ENCODE measurements at regions not wholly inside any gene's neighbourhood (a gene's known extent, or its start where the extent isn't known, plus 50 kb on each side); places are given as distances from the start of the nearest gene placed in this dataset.

DNA sequence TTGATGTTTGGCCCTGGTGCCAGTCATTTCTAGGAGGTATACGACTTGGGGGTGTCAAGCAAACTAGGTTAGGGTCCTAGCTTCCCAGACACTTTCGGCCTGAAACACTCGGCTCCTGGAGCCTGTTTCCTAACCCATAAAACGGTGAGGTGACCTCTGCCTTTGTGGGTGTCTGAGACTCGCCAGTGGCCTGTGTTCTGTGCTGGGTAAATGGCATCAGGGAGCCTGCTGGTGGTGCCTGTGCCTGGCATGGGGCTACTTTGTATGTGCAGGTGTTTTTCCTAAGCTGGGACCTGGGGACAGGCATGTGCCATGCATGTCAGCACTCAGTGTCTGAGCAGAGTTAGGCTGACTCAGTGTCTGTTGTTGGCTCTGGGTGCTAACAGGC lies 139.2 kb downstream of the GLI2 start:
- no peak for TF ChIP-seq CTCF (IDR thresholded peaks at IDR 0.05)
- no peak for TF ChIP-seq POLR2A (IDR thresholded peaks at IDR 0.05)
